UCSD-AML1 (cell line): ENCODE measurements at regions not wholly inside any gene's neighbourhood (a gene's known extent, or its start where the extent isn't known, plus 50 kb on each side); places are given as distances from the start of the nearest gene placed in this dataset.

Experiments used
- DNase-seq: peaks from one replicate; lab custom pipeline; 2025; ENCODE audit not compliant: unreplicated experiment; lab: John Stamatoyannopoulos, UW

DNA sequence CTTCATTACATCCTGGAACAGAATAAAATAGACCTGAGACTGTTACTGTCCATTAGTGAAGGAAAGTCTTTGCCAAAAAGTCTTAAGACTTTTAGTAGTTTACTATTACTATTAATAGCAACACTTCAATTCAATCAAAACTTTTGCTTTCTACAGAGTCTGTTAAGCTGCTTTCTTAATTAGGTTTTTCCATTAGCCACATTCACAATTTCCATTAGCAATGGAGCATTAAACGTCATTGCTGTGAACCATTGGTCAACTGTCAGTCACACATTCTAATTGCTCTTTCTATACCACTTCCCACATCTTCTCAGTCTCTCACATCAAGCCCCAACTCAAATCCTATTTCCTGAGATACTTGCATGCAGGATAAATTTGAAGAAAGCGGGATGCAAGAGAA, 736.6 kb upstream of the SORCS1 start:
- DNase-seq = no peak

DNA sequence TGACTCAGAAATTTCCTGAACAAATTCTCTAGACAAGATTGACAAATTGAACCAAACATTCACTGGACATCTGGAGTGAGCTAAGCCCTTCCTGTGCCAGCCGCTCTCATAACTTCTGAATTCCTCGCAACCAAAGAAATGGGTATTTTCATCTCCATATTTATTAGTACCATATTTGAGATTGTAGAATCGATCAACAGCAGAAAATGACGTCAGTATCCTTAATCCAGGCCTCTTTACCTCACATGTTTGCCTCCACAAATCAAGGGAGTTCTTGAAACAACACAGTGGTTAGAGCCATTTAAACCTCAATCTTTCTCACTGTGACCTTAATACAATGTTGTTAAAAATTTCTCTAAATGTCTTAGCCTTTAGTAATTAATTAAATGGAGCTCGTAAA, 735.6 kb upstream of the SORCS1 start:
- no peak for DNase-seq

DNA sequence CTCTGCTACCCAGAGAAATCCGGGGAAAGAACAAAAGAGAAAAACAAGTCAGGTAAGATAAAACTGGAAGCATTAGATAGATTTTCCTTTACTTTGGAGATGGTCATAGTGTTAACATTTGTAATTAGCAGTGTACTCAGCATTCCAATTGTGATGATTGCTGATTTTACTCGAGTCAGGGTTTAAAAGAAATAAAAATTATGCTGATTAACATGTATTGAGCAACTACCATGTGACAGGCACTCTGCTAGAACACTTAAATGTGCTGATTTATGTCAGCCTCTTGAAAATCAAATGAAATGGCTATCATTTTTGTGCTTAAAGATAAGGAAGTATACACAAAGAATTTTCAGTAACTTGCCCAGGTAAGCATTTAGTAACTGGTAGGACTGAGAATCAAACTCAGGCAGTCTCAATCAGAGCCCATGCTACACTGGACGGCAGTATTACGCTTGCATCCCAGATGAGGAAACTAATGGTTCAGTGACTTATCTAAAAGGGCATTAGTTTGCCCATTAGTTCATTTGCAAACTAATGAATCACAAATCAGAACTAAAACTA, 735.1 kb upstream of the SORCS1 start:
- DNase-seq = no peak

DNA sequence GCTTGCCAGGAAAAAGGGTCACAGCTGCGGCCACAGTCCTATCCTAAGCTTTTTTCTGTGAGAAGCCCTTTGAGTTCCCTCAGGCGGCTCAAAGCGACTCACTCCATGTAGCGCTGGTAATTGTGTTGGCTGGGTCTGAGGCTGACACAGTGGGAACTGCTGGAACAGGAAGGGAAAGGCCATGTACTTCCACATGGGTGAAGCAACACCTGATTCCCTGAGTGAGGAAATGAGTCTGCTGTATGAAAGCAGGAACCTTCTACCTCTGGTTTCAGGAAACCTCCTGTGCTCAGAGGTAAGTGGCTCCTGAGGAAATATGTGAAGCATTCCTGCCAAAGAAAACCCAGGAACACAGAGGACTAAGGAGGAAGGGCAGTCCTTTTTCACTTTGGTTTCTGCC, 734.6 kb upstream of the SORCS1 start:
- DNase-seq = peak; percentile 7

DNA sequence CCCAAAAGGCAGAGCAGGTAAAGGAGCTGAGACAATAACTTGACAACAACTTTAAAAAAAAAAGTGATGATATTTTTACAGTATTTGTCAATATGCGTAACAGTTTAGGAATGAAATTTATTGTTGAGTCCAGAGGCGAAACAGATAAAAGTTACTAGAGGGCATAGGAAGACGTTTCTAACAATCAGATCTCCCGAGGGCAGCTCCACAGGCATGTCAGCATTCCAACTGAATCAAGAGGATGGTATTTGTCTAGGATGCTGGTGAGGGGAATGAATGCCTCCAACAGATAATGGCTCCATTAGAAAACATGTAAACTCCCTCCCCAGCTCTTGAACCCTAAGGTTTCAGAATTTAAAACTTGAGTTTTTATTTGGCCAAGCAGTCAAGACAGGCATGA, 733.9 kb upstream of the SORCS1 start:
- no peak for DNase-seq

DNA sequence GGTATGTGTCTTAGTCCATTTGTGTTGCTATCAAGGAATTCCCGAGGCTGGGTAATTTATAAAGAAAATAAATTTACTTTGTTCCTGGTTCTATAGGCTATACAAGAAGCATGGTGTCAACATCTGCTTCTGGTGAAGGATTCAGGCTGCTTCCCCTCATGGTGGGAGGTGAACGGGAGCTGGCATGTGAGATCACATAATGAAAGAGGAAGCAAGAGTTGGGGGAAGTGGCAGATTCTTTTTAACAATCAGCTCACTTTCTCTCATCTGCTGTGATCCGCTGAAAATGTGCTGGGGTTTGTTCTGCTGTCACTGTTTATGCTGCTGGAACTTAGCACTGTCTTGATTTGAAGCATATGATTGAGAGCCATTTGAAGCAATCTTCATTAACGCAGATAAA, 730.0 kb upstream of the SORCS1 start:
- DNase-seq = no peak

DNA sequence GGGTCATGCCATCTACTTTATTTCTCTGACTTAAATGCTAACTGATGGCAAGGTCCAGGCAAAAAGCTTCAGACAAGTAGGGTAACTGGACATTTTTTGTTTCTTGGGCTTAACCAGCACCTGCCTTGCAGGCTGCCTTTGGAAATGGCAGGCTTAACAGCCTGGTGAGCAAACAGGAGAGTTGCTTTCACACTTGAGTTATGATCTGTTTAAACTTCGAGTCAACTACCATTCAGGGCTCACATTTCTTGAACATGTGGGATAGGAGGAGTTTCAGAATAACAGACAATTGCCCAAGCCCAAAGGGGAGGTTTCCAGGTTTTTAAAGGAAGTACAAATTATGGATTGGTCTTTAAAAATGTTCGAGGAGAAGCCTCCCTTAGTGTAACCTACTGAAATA, 724.6 kb upstream of the SORCS1 start:
- no peak for DNase-seq

DNA sequence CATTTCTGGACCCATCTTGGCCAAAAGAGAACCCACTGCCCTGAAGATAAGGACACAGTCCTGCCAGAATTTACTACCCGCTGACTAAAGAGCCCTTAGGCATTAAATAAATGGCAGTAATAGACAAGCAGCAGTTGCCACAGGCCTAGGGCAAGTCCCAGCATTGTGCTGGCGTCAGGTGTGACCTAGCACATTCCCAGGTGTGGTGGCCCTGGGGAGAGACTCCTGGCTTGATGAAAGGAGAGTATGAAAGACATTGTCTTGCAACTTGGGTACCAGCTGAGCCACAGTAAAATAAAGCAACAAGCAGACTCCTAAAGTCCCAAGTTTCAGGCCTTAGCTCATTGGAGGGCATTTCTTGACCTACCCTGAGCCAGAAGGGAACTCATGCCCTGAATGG, 715.7 kb upstream of the SORCS1 start:
- no peak for DNase-seq

DNA sequence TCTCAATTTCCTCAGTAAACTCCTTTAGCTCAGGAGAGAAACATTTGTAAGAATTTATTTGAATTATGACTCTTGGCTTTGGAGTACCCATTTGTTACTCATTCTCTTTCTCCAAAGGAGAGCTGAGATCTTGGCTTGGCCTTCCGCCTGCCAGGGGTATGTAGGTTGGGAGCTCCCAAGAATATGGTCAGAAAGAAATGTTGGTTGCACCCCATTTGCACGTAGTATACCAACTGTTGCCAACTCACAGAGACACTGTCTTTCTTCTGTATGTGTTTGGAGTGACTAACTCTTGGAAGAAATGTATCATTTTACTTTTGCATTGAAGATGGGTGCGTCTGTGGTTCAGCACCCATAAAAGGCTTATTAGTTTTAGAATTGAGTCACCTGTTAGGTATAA, 708.5 kb upstream of the SORCS1 start:
- no peak for DNase-seq

DNA sequence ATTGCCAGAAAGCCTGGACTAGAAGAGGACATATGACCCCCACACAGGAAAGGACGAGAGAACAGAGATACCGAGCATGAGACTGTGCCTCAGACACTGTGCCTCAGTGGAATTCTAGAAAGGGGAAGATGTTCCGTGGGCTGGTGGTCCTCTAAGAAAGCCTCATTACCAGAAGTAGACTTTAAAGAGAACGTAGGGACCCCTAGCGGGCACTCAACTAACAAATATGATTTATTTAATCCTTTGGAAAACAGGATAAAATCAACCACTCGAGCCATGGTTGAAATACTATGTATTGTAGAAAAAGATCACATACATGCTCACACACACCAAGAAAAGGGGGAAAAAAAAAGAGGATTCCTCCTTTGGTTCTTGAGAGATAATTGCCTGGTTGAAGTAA, 701.2 kb upstream of the SORCS1 start:
- no peak for DNase-seq

DNA sequence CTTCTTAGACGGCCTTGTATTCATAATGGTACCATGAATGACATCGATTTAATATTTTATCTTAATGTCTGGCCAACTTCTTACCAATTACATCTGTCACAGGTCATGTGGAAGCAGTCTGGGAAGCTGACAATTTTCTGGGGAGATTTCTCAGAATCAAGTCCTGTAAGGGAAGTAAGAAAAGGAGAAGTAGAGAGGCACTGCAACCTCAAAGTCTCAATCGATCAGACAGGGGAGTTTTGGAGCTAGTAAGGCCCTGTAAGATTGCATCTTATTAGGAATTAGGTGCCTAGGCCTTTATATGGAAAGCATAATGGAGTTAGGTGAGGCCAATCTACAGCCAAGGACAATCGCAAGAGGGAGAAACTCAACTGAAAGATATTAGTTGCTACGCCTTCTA, 694.6 kb upstream of the SORCS1 start:
- no peak for DNase-seq

DNA sequence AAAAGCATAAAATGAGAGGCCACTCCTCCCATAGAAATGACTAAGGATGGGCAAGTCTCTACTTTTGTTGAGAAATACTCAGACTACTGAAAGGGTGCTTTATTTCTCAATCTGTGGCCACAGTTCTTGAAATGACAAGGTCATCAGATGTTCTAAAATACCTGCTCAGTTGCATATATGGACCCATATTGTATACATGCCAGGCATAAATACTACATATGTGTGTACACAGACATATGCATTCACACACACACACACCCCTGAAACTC, 691.5 kb upstream of the SORCS1 start:
- DNase-seq = no peak

DNA sequence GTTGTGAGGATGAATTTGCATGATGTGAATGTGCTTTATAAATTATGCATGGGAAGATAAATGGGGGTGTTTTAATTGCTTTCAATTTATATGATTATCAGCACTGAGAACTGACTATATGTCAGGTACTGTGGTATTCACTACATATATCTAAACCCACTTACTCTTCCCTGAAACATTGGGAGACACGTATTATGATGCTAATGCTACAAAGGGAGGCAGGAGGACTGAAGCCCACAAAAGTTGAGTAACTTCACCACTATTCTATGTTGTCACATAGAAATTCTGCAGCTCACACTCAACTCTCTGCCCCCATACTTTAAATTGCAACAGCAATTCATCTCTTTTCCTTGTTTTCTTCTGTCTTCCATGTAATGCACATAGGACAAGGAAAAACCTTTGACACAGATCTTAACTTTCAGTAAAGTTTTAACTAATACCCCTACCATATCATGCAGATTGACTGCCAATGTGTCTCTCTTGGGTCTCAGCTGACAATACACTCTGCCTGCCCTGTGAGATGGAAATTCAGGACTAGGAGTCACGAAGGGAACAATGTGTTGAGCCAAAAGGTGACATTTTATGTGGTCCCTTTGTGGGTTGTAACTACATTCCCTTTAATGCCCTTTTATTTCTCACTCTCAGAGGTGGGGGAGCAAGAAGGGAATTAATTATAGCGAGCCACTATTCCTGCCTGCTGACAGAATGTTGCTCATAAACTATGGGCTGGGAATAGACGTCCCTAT, 691.0 kb upstream of the SORCS1 start:
- no peak for DNase-seq

DNA sequence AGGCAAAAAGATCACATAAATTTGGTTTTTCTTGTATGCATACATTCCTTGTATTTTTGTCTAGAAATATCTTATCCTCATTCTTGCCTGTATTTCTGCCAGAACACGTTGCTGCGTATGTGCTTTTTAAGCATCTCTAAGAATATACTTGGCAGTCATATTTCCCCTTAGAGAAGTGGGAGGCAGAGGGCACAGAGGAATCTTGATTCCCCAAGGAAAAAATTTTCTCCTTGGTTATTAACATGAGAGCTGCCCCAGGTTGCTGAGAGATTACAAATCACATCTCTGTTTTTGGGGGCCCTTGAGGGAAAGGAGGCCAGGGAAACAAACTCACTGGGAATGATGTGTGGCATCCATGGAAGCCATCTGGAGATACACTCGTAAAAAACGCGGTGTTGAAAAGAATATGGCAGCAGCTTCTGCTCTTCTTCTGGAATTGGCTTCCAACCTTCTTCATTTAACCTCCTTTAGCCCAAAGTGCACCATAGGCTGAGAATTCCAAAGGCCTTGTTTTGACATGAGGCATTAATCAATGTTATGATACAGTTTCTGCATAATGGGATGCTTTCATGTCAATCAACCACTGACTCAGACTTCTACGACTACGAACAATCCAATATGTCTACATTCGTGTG, 684.3 kb upstream of the SORCS1 start:
- DNase-seq = no peak

DNA sequence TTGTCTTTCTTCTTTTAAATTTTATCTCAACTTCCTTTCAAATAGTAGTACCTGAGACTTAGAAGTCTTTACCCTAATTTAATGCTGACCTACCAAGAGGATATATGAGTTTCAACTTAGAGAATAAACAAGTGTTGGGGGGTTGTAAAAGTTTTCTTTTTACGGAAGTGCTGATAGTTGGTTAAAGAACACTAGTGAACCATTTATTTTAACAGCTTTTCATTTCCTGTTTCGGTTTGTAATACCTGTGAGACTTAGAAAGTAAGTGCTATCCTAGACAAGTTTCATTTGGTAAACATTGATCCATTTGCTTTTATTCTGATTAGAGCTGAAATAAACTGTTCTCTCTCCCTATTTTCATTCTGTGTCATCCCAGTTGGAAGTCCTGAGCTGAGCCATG, 683.1 kb upstream of the SORCS1 start:
- no peak for DNase-seq

DNA sequence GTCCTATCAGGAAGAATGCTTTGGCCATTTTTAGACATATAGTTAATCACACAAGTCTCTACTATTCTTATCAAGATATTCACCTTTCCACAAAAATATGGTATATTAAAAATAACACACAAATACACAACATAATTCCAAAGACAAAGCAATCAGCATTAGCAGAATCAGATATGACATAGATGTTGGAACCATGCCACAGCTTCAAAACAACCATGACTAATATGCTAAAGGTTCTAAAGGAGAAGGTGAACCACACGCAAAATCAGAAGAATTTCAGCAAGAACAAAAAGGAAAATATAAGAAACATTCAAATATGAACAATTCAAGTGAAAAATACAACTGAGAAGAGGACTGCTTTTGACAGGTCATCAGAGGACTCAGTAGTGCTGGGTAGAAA, 670.2 kb upstream of the SORCS1 start:
- no peak for DNase-seq

DNA sequence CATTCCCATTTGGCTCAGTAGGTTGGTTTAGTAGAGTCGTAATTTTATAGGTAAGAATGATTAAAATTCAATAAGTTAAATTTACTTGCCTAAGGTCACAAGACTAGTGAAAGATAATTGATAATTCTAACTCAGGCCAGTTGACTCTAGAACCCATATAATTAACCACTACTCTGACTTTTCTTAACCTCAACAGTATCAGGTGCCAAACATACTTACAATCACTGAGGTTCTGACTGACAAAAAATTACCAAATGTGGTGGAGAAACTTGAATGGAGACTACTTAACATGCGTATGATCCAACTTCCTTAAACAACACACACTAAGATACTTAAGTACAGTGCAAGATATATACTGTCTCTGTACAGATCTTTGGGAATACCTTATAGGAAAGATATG, 667.3 kb upstream of the SORCS1 start:
- no peak for DNase-seq

DNA sequence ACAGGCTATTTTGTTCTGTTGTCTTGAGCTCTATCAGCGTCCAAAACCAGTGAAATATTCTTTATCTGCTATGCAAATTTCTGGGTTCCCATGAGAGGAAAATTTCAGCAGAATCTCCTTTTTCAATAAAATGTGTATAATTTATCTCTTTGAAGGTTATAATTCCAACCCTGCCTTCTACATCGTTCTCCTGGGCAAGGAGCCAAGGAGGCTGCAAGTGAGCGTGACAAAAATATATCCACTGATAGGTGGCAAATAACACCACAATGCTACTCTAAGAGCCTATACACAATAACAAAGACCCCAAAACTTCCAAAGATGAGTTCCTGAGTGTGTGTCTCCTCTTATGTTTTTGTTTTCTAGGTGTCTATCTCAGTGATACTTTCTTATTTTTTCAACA, 664.7 kb upstream of the SORCS1 start:
- no peak for DNase-seq

DNA sequence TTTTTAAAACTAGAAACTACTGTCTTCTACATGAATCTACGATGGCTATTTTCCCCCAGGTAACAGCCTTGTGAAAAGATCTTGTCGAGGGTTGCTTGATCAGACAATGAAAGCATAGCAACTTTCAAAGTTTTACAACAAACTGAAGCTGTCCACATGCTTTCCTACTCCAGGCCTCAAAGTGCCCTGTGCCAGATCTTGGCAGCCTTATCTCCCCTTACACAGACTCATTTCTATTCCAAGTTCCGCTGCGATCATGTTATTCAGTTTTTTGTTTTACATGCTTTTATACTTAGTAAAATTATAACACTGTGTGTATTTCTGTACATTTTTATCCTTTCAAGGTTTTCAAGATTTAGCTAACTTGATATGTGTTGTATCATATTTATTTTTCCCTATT, 661.7 kb upstream of the SORCS1 start:
- no peak for DNase-seq

DNA sequence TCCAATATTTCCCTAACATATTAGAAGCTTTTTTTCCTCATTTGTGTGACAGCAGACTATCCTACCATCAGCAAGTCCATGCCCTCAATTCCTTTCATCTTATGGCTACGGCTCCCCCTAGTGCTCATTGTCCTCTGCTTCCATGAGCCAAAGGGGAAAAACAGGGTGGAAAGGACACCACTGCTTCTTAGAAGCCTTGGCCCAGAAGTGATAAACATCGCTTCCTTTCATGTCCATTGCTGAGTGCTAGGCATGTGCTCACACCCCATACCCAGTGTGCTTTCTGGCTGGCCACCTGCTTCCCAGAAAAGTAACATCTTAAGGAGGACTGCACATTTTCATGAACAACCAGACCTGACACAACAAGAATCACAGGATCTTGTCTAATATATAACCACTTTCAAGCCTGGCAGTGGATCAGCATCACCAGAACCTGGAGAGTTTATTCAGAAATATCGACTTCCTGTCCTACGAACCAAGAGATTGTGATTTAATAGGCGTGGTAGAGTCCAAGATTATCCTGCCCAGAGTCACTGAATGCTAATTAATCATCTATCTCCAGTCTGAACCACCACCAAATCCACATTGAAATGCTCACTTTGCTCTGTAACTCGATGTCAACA, 650.5 kb upstream of the SORCS1 start:
- DNase-seq = peak; percentile 15

DNA sequence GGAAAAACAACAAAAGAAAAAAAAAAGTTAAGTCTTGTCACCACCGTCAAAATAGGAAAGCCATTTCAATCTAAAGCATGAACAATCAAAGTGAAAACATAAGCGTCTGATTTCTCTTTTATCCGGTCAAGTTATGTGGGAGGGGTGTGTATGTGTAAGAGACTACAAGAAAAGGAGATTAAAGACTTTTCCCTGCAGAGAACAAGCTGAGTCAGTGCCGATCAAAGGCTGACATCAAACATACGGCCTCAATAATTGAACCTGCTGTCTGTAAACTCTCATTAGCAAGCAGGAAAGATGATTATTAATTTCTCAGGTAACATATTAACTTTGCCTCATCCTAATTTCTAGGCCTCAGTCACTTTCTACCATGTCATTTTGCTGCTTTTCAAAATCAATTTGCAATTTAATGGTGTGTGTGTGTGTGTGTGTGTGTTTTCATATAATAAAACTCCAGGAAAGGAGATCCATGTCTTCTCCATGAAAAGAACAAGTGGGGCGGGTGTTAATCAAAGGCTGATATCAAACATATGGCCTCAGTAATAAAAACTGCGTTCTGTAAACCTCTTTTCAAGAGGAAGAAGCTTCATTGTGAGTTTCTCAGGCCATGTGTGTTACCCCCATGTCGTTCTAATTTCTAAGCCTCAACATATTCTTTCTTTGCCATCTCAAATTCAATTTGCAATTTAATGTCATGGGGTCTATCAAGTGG, 649.1 kb upstream of the SORCS1 start:
- DNase-seq = no peak

DNA sequence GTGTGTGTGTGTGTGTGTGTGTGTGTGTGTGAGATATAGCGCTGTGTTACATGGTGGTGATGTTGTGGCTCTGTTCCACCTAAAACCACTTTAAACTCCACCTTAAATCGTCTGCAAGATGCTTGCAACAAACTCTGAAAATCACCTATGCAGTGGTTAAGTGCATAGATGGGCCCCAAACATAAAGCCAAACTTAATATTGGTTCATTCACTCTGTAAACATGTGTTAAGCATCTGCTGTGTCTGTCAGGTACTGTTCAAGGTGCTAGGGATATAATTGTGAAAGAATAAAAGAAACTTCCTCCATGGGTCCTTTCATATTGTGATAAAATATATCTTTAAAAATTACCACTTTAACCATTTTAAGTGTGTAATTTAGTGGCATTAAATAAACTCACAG, 645.4 kb upstream of the SORCS1 start:
- no peak for DNase-seq
